ENCODE measurements at regions not wholly inside any gene's neighbourhood (a gene's known extent, or its start where the extent isn't known, plus 50 kb on each side); places are given as distances from the start of the nearest gene placed in this dataset.

DNA sequence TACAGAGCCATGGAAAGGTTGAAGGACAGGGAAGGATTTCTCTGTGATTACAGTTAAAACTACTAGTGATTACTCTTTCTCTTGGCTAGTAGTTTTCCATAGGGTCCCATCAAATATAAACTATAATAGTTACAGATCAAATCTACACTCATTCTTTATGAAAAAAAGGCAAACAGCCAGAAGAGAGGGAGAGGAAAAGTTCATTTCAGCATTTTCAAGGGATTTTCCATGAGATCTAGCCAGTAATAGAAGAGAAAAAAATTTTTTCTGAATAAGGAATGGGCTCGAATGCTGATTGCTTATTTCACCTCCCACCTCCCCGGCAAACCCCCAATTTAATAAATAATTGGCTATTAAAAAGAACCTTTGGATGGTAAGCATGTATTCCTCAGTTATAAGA, 74.8 kb upstream of the BLID start:
- TF ChIP-seq, protein P1, sequence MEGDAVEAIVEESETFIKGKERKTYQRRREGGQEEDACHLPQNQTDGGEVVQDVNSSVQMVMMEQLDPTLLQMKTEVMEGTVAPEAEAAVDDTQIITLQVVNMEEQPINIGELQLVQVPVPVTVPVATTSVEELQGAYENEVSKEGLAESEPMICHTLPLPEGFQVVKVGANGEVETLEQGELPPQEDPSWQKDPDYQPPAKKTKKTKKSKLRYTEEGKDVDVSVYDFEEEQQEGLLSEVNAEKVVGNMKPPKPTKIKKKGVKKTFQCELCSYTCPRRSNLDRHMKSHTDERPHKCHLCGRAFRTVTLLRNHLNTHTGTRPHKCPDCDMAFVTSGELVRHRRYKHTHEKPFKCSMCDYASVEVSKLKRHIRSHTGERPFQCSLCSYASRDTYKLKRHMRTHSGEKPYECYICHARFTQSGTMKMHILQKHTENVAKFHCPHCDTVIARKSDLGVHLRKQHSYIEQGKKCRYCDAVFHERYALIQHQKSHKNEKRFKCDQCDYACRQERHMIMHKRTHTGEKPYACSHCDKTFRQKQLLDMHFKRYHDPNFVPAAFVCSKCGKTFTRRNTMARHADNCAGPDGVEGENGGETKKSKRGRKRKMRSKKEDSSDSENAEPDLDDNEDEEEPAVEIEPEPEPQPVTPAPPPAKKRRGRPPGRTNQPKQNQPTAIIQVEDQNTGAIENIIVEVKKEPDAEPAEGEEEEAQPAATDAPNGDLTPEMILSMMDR (IDR thresholded peaks at IDR 0.05; ENCODE audit: borderline replicate concordance, extremely low read depth, low read length, poor library complexity, severe bottlenecking): no peak
- TF ChIP-seq EZH2 (IDR thresholded peaks at IDR 0.05; ENCODE audit: borderline replicate concordance, low read depth, low read length, severe bottlenecking): no peak
